ENCODE measurements at regions not wholly inside any gene's neighbourhood (a gene's known extent, or its start where the extent isn't known, plus 50 kb on each side); places are given as distances from the start of the nearest gene placed in this dataset.

- no peak overlapping the region for H3K4me2 ChIP-seq (ENCODE audit: insufficient read depth, low read length)
- H3K79me2 ChIP-seq (ENCODE audit: insufficient read depth, low read length), result no peaks in the 10 kb centered on the region
- H3K27me3 ChIP-seq (ENCODE audit: insufficient read depth, low read length, poor library complexity), result no peaks in the 10 kb centered on the region
- no peaks in the 10 kb centered on the region for H3K36me3 ChIP-seq (ENCODE audit: insufficient read depth, low read length)
- H3K4me1 ChIP-seq (ENCODE audit: insufficient read depth, low read length), result no peaks in the 10 kb centered on the region
- TF ChIP-seq CTCF (IDR thresholded peaks at IDR 0.05; ENCODE audit: borderline replicate concordance, extremely low read depth, low read length, poor library complexity, severe bottlenecking), result no peak
- no peak for TF ChIP-seq EZH2 (IDR thresholded peaks at IDR 0.05; ENCODE audit: borderline replicate concordance, low read depth, low read length, severe bottlenecking)
- no peaks in the 10 kb centered on the region for H4K20me1 ChIP-seq (ENCODE audit: insufficient read depth, low read length)
- no peak overlapping the region for H3K9ac ChIP-seq (ENCODE audit: low read depth, low read length)
- DNase-seq (no peak), ATAC-seq (ENCODE audit: insufficient read depth, low read depth) (no peak)
- H3K4me3 ChIP-seq (ENCODE audit: low read depth in 1 of 2, low read length in 2 of 2), result no peak overlapping the region
- no peaks in the 10 kb centered on the region for H3K9me3 ChIP-seq (ENCODE audit: insufficient read depth, low read length, severe bottlenecking)
- H3K27ac ChIP-seq (ENCODE audit: low read length), result no peak overlapping the region
- no peak overlapping the region for H2AFZ ChIP-seq (ENCODE audit: low read depth, low read length)
Measured at GRCh38 chr10:44209811-44210210, 175.1 kb downstream of the CXCL12 start.

DNA sequence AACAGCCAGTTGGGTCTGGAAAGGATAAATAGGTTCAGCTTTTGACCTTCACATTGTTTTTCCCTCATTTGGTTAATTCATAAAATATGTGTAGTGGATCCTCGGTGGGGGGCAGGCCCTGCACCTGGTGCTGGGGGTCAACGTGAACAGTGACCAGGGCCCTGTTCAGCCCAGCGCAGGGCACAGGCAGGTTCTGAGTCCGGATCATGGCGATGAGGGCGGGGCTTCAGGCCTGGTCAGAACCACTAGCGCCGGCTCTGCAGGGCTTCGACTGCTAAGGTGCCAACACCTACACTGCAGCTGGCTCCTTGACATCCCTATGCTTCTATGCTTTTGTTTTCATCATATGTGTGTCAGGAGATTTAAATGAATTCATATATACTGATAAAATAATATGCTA is 177.7 kb downstream of the CXCL12 start:
- Histone ChIP-seq H4K20me1 (ENCODE audit: insufficient read depth, low read length) (no peaks in the 10 kb centered on the region), H3K27me3 (ENCODE audit: insufficient read depth, low read length, poor library complexity) (no peaks in the 10 kb centered on the region), H3K36me3 (ENCODE audit: insufficient read depth, low read length) (no peaks in the 10 kb centered on the region), H2AFZ (ENCODE audit: low read depth, low read length) (no peak overlapping the region), H3K4me3 (ENCODE audit: low read depth in 1 of 2, low read length in 2 of 2) (no peak overlapping the region), H3K4me2 (ENCODE audit: insufficient read depth, low read length) (no peak overlapping the region), H3K9me3 (ENCODE audit: insufficient read depth, low read length, severe bottlenecking) (no peaks in the 10 kb centered on the region), H3K79me2 (ENCODE audit: insufficient read depth, low read length) (no peaks in the 10 kb centered on the region), H3K27ac (ENCODE audit: low read length) (no peak overlapping the region), H3K9ac (ENCODE audit: low read depth, low read length) (no peak overlapping the region), H3K4me1 (ENCODE audit: insufficient read depth, low read length) (no peaks in the 10 kb centered on the region)
- no peak for DNase-seq
- TF ChIP-seq EZH2 (IDR thresholded peaks at IDR 0.05; ENCODE audit: borderline replicate concordance, low read depth, low read length, severe bottlenecking), result no peak
- TF ChIP-seq CTCF (IDR thresholded peaks at IDR 0.05; ENCODE audit: borderline replicate concordance, extremely low read depth, low read length, poor library complexity, severe bottlenecking), result no peak
- no peak for ATAC-seq (ENCODE audit: insufficient read depth, low read depth)

GRCh38 chr10:44206127-44206818 is 178.6 kb downstream of the CXCL12 start:
- ATAC-seq (ENCODE audit: insufficient read depth, low read depth) (no peak), DNase-seq (no peak)
- no peak overlapping the region for H3K9ac ChIP-seq (ENCODE audit: low read depth, low read length)
- no peak overlapping the region for H3K4me2 ChIP-seq (ENCODE audit: insufficient read depth, low read length)
- no peaks in the 10 kb centered on the region for H3K79me2 ChIP-seq (ENCODE audit: insufficient read depth, low read length)
- H4K20me1 ChIP-seq (ENCODE audit: insufficient read depth, low read length), result no peaks in the 10 kb centered on the region
- H3K27me3 ChIP-seq (ENCODE audit: insufficient read depth, low read length, poor library complexity), result no peaks in the 10 kb centered on the region
- H3K36me3 ChIP-seq (ENCODE audit: insufficient read depth, low read length), result no peaks in the 10 kb centered on the region
- H3K4me3 ChIP-seq (ENCODE audit: low read depth in 1 of 2, low read length in 2 of 2), result no peak overlapping the region
- H2AFZ ChIP-seq (ENCODE audit: low read depth, low read length), result no peak overlapping the region
- H3K4me1 ChIP-seq (ENCODE audit: insufficient read depth, low read length), result no peaks in the 10 kb centered on the region
- no peak overlapping the region for H3K27ac ChIP-seq (ENCODE audit: low read length)
- no peaks in the 10 kb centered on the region for H3K9me3 ChIP-seq (ENCODE audit: insufficient read depth, low read length, severe bottlenecking)
- TF ChIP-seq EZH2 (IDR thresholded peaks at IDR 0.05; ENCODE audit: borderline replicate concordance, low read depth, low read length, severe bottlenecking) (no peak), CTCF (IDR thresholded peaks at IDR 0.05; ENCODE audit: borderline replicate concordance, extremely low read depth, low read length, poor library complexity, severe bottlenecking) (no peak)
